IPS DF 4.7 (cell line): ENCODE measurements at regions not wholly inside any gene's neighbourhood (a gene's known extent, or its start where the extent isn't known, plus 50 kb on each side); places are given as distances from the start of the nearest gene placed in this dataset.

Experiments
- DNase-seq: peaks from one replicate; pipeline ENCODE4 v3.0.0-alpha.2; 2013; ENCODE audit warnings: low spot score; ENCODE audit errors: extremely low read depth

- DNase-seq, result no peak
Observed at GRCh38 chr1:235011599-235012435, 116.8 kb downstream of the TOMM20 start.

- no peak for DNase-seq
Observed at GRCh38 chr1:235011064-235011598, 117.5 kb downstream of the TOMM20 start.

GRCh38 chr1:235009561-235010306 is 118.9 kb downstream of the TOMM20 start:
- no peak for DNase-seq

- DNase-seq, result no peak
Observed at GRCh38 chr1:235009074-235009473, 119.6 kb downstream of the TOMM20 start.

- DNase-seq, result no peak
Observed at GRCh38 chr1:235008239-235008638, 120.4 kb downstream of the TOMM20 start.

- DNase-seq, result no peak
Observed at GRCh38 chr1:235006816-235007215, 121.8 kb downstream of the TOMM20 start.

- DNase-seq, result no peak
Observed at GRCh38 chr1:235006132-235006721, 122.4 kb downstream of the TOMM20 start.

- no peak for DNase-seq
Observed at GRCh38 chr1:235004840-235005391, 123.7 kb downstream of the TOMM20 start.

GRCh38 chr1:235004276-235004675 is 124.4 kb downstream of the TOMM20 start:
- DNase-seq, result no peak

GRCh38 chr1:235002706-235003300 is 125.8 kb downstream of the TOMM20 start:
- no peak for DNase-seq

GRCh38 chr1:234999513-234999940 is 129.1 kb downstream of the TOMM20 start:
- no peak for DNase-seq

- DNase-seq, result no peak
Observed at GRCh38 chr1:234997896-234998741, 130.5 kb downstream of the TOMM20 start.

- no peak for DNase-seq
Observed at GRCh38 chr1:234997201-234997895, 131.3 kb downstream of the TOMM20 start.

GRCh38 chr1:234996245-234996757 is 132.3 kb downstream of the TOMM20 start:
- no peak for DNase-seq

GRCh38 chr1:234994436-234995295 is 134.0 kb downstream of the TOMM20 start:
- DNase-seq, result no peak

GRCh38 chr1:234992065-234992464 is 136.6 kb downstream of the TOMM20 start:
- no peak for DNase-seq

- DNase-seq, result no peak
Observed at GRCh38 chr1:234990874-234991801, 137.5 kb downstream of the TOMM20 start.
